Activated CD4-positive, alpha-beta T cell treated with anti-CD3 and anti-CD28 coated beads, Interleukin-2, amount 50 U/mL, for 1 hour (primary cell): ENCODE measurements at regions not wholly inside any gene's neighbourhood (a gene's known extent, or its start where the extent isn't known, plus 50 kb on each side); places are given as distances from the start of the nearest gene placed in this dataset.
"Not testable (repeated sequence)": the region's sequence is repeated elsewhere in the genome, so short reads cannot be mapped to it uniquely, and the experiment has no call there.

Experiments used
- DNase-seq: peaks from one replicate; pipeline ENCODE4 v3.0.0-alpha.2; 2020

- no peak for DNase-seq
Measured at GRCh38 chr22:48780597-48781277, 1046.9 kb downstream of the BRD1 start.

GRCh38 chr22:48779661-48780596 is 1047.7 kb downstream of the BRD1 start:
- no peak for DNase-seq

DNA sequence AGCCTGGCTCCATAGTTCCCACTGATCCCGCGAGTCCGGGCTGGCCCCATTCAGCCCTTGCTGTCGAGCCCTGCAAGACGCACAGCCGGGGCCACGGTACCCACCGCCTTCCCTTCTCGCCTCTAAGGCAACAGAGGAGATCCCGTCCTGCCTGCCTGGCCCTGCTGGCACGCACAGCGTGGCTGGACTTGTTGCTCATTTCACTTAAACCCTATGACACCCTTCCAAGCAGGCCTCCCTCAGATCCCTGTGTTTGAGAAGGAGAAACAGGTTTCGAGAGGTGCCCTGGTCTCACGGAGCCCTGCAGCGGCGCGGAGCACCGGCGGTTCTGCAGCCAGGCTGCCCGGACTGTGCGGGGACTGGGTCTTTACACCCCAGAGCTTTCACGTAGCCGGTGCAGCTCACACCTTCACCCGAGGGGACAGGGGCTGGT is 1048.4 kb downstream of the BRD1 start:
- DNase-seq = no peak

DNA sequence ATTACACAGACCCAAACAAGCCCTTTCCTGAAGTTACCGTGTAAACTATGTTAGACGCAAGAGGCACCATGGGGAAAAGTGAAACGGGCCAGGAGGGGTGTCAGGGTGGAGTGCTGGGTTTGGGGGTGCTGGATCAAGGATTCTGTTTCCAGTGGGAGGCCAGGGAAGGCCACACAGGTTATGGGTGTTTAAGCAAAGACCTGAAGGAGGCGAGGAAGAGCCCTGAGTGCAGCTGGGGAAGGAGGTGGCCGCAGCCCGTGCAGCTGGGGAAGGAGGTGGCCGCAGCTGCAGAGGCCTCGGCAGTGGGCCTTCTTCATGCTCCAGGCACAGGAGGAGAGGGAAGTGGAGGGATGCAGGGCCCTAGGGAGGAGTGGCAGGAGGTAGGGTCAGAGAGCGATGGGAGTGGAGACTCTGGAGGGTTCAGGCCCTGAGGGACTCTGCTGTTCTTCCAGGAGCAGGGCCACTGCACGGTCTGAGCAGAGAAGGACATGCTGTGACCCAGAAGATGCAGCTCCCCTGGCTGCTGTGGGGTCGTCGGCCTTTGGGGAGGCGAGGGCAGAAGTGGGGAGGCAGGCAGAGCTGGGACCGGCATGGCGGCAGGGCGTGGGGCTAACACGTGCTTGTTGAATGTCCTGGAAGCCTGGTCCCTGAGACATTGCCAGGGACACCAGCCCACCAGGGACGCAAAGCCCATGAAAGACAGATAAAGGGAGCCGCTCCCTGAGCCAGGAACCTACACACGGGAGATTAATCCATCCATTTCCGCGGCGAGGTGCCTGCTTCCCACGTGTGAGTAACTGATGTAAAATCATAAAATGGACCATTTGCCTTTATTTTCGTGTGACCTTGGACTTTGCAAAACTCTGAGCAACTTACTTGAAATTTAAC is 1049.1 kb downstream of the BRD1 start:
- DNase-seq = no peak

DNA sequence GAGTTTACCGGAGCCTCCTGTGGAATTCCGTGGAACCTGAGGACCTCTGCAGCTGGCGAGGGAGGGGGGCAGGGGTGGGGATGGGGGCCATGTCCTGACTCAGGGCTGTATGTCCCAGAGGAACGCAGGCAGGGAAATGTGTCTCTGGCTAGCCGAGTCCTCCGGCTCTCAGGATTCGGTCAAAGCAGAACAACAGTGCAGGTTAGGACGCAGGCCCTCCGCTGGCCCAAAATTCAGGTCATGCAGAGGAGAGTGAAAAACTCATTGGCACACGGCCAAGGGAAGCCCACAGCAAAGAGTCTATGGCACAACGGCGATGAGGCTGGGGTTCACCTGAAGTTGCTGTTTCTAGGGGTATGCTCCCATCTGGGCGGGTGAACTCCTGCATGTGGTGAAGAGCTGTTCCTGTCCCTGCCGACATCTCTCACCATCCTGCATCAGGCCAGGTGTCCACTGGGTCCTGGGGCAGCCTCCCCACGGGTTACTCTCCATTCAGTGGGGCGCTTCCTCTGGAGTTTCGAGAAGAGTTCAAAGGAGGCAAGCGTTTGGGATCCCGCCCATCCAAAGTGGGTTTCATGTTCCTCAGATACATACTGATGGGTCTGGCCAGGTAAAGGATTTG is 1055.3 kb downstream of the BRD1 start:
- no peak for DNase-seq

DNA sequence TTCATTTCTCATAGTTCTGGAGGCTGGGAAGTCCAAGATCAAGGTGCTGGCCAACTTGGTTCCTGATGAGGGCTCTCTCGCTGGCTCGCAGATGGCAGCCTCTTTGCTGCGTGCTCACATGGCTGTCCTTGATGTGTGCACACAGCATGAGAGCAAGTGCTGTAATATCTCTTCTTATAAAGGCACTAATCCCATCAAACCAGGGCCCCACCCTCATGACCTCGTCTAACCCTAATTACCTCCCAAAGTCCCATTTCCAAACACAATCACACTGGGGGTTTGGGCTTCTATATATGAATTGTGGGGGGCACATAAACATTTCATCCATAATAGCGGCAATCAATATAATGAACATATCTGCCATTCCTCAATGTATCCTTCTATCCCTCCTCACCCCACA is 1062.1 kb downstream of the BRD1 start:
- DNase-seq = no peak

GRCh38 chr22:48761546-48761945 is 1066.1 kb downstream of the BRD1 start:
- no peak for DNase-seq

GRCh38 chr22:48760481-48761390 is 1066.9 kb downstream of the BRD1 start:
- DNase-seq = no peak

DNA sequence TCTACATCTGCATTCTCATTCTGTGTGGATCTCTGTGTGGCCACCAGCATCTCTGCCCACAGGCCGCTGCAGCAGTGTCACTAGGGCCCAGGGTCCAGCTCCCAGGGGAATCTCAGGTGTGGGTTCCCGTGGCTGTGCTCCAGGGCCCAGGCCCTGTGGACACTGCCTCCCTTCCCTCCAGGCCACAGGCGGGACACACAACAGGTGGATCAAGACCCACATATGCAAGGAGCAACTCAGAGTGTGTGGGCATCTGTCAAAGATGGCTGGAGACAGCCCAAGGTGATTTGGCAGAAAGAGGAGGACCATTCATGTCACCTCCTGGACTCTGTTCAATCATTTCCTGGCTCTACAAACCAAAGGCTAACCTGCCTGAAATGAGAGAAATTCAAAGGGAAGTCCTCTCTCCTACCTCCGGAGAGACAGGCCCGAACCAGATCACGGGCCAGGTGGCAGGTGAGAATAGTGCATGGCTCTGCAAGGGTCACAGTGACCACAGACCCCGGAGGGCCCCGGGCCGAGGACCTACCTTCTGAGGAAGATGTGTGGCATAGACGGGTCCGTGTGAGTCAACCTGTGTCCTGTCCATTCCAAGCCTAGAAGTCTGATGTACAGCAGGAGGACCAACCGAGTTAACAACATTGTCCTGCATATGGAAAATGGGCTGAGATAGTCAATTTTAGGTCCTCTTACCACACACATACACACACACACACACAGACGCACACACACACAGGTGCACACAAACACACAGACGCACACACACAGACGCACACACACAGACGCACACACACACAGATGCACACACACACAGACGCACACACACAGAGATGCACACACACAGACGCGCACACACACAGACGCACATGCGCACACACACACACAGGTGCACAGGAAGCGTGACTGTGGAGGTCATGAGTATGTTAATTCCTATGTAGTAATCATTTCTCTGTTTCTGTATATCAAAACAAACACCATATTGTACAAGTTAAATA is 1068.5 kb downstream of the BRD1 start:
- DNase-seq = no peak

DNA sequence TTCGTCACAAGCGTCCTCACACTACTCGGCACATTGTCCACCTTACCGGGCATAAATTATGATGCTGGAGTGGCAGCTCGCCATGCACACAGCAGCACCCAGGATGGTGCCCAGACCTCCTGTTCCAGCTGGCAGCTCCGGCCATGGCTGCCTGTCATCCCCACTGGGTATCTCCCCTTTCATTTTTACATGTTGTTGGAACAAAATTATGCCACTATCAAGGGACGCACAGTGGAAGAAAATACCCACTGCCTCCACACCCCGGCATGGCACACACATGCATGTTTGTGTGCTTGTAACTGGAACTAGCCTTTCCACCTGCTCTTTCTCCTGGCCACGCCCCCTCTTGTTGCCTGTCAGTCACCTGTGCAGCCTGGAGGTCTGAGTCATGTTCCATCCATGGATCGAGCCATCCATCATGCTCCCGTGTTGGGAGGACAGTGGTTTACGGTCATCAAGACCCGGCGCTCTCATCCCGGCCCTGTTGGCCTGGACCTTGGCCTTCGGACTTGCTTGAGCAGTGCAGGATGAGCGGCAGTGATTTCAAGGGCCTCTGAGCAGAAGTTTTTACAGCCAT is 1069.6 kb downstream of the BRD1 start:
- DNase-seq = no peak

DNA sequence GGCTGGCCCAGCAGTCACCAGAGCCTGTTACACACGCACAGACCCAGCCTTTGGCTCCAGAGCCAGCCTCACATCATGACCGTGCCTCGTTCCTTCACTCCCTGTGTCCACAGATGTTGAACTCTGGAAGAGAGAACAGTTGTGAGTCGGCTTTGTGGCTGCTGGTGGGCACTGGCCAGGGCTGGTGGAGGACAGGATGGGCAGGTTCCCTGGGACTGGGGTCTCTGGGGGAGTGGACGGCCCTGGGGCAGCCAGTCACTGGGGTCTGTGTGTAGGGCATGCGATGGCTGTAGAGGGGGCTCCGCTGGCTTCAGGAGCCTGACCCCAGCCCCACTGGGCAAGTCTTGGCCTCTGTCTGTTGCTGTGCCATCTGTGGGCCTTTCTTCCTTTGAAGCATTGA is 1070.1 kb downstream of the BRD1 start:
- no peak for DNase-seq

DNA sequence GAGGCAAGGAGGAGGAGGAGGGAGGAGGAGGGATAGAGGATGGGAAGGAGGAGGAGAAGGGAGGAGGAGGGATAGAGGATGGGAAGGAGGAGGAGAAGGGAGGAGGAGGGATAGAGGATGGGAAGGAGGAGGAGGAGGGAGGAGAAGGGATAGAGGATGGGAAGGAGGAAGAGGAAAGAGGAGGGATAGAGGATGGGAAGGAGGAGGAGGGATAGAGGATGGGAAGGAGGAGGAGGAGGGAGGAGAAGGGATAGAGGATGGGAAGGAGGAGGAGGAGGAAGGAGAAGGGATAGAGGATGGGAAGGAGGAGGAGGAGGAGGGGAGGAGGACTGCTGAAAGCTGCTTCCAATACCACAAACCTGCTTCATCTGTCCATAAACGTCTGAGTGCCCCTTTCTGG is 1070.5 kb downstream of the BRD1 start:
- DNase-seq = not testable (repeated sequence)

GRCh38 chr22:48756146-48757111 is 1071.2 kb downstream of the BRD1 start:
- no peak for DNase-seq

GRCh38 chr22:48755059-48755949 is 1072.4 kb downstream of the BRD1 start:
- no peak for DNase-seq

DNA sequence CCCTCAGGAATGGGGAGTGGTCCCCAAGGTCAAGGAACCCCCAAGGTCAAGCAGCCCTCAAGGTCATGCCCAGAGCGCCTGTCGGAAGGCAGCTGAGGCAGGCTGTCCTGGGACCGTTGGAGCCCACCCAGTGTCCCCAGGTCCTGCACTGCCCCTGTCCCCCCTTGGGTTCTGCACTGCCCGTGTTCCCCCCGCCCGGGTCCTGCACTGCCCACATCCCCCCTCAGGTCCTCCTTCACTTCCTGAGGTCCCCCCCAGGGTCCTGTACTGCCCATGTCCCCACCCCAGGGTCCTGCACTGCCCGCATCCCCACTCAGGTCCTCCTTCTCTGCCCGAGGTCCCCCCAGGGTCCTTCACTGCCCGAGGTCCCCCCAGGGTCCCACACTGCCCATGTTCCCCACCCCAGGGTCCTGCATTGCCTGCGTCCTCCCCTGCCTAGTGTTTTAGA is 1073.0 kb downstream of the BRD1 start:
- DNase-seq = no peak

- no peak for DNase-seq
Measured at GRCh38 chr22:48753752-48754517, 1073.7 kb downstream of the BRD1 start.

DNA sequence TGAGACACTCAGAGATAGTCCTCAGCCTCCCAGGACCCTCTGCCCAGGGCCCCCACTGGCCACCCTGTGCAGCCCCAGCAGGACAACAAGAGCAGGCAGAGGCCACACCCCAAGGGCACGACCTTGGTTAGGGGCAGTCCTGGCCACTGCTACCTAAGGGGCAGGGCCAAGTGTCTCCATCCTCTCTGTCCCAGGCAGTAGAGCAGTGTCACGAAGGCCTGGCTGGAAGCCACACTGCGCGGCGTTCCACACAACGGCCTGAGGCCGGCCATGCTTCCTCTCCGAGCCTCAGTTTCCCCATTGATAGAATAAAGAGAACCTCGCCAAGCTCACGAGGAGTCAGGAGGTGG is 1074.3 kb downstream of the BRD1 start:
- no peak for DNase-seq
